ENCODE measurements at regions not wholly inside any gene's neighbourhood (a gene's known extent, or its start where the extent isn't known, plus 50 kb on each side); places are given as distances from the start of the nearest gene placed in this dataset.

- TF ChIP-seq, protein P1, sequence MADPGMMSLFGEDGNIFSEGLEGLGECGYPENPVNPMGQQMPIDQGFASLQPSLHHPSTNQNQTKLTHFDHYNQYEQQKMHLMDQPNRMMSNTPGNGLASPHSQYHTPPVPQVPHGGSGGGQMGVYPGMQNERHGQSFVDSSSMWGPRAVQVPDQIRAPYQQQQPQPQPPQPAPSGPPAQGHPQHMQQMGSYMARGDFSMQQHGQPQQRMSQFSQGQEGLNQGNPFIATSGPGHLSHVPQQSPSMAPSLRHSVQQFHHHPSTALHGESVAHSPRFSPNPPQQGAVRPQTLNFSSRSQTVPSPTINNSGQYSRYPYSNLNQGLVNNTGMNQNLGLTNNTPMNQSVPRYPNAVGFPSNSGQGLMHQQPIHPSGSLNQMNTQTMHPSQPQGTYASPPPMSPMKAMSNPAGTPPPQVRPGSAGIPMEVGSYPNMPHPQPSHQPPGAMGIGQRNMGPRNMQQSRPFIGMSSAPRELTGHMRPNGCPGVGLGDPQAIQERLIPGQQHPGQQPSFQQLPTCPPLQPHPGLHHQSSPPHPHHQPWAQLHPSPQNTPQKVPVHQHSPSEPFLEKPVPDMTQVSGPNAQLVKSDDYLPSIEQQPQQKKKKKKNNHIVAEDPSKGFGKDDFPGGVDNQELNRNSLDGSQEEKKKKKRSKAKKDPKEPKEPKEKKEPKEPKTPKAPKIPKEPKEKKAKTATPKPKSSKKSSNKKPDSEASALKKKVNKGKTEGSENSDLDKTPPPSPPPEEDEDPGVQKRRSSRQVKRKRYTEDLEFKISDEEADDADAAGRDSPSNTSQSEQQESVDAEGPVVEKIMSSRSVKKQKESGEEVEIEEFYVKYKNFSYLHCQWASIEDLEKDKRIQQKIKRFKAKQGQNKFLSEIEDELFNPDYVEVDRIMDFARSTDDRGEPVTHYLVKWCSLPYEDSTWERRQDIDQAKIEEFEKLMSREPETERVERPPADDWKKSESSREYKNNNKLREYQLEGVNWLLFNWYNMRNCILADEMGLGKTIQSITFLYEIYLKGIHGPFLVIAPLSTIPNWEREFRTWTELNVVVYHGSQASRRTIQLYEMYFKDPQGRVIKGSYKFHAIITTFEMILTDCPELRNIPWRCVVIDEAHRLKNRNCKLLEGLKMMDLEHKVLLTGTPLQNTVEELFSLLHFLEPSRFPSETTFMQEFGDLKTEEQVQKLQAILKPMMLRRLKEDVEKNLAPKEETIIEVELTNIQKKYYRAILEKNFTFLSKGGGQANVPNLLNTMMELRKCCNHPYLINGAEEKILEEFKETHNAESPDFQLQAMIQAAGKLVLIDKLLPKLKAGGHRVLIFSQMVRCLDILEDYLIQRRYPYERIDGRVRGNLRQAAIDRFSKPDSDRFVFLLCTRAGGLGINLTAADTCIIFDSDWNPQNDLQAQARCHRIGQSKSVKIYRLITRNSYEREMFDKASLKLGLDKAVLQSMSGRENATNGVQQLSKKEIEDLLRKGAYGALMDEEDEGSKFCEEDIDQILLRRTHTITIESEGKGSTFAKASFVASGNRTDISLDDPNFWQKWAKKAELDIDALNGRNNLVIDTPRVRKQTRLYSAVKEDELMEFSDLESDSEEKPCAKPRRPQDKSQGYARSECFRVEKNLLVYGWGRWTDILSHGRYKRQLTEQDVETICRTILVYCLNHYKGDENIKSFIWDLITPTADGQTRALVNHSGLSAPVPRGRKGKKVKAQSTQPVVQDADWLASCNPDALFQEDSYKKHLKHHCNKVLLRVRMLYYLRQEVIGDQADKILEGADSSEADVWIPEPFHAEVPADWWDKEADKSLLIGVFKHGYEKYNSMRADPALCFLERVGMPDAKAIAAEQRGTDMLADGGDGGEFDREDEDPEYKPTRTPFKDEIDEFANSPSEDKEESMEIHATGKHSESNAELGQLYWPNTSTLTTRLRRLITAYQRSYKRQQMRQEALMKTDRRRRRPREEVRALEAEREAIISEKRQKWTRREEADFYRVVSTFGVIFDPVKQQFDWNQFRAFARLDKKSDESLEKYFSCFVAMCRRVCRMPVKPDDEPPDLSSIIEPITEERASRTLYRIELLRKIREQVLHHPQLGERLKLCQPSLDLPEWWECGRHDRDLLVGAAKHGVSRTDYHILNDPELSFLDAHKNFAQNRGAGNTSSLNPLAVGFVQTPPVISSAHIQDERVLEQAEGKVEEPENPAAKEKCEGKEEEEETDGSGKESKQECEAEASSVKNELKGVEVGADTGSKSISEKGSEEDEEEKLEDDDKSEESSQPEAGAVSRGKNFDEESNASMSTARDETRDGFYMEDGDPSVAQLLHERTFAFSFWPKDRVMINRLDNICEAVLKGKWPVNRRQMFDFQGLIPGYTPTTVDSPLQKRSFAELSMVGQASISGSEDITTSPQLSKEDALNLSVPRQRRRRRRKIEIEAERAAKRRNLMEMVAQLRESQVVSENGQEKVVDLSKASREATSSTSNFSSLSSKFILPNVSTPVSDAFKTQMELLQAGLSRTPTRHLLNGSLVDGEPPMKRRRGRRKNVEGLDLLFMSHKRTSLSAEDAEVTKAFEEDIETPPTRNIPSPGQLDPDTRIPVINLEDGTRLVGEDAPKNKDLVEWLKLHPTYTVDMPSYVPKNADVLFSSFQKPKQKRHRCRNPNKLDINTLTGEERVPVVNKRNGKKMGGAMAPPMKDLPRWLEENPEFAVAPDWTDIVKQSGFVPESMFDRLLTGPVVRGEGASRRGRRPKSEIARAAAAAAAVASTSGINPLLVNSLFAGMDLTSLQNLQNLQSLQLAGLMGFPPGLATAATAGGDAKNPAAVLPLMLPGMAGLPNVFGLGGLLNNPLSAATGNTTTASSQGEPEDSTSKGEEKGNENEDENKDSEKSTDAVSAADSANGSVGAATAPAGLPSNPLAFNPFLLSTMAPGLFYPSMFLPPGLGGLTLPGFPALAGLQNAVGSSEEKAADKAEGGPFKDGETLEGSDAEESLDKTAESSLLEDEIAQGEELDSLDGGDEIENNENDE (IDR thresholded peaks at IDR 0.05; ENCODE audit: insufficient replicate concordance, low read length) = no peak
- no peak for TF ChIP-seq GTF2F1 (IDR thresholded peaks at IDR 0.05; ENCODE audit: borderline replicate concordance, low read depth, low read length)
- TF ChIP-seq JUND (IDR thresholded peaks at IDR 0.05; ENCODE audit: low read length) = no peak
- no peak for TF ChIP-seq GABPA (IDR thresholded peaks at IDR 0.05; ENCODE audit: borderline replicate concordance, insufficient read depth, low read length)
- TF ChIP-seq RNF2 (IDR thresholded peaks at IDR 0.05; ENCODE audit: borderline replicate concordance, low read depth, low read length, missing control alignments, poor library complexity, severe bottlenecking) = no peak
- no peak for TF ChIP-seq JUN (IDR thresholded peaks at IDR 0.05; ENCODE audit: low read depth, low read length)
- no peak for TF ChIP-seq TCF12 (IDR thresholded peaks at IDR 0.05; ENCODE audit: low read depth, low read length)
- TF ChIP-seq FOSL1 (IDR thresholded peaks at IDR 0.05; ENCODE audit: insufficient read depth, low read depth, low read length) = no peak
- TF ChIP-seq, protein P2, sequence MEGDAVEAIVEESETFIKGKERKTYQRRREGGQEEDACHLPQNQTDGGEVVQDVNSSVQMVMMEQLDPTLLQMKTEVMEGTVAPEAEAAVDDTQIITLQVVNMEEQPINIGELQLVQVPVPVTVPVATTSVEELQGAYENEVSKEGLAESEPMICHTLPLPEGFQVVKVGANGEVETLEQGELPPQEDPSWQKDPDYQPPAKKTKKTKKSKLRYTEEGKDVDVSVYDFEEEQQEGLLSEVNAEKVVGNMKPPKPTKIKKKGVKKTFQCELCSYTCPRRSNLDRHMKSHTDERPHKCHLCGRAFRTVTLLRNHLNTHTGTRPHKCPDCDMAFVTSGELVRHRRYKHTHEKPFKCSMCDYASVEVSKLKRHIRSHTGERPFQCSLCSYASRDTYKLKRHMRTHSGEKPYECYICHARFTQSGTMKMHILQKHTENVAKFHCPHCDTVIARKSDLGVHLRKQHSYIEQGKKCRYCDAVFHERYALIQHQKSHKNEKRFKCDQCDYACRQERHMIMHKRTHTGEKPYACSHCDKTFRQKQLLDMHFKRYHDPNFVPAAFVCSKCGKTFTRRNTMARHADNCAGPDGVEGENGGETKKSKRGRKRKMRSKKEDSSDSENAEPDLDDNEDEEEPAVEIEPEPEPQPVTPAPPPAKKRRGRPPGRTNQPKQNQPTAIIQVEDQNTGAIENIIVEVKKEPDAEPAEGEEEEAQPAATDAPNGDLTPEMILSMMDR (IDR thresholded peaks at IDR 0.05; ENCODE audit: control extremely low read depth in 1 of 3, insufficient read depth in 1 of 3, low read depth in 1 of 3, low read length in 3 of 3) = no peak
Measured at GRCh38 chr9:81202292-81202691, 487.1 kb downstream of the TLE1 start (continued).
